ENCODE measurements at regions not wholly inside any gene's neighbourhood (a gene's known extent, or its start where the extent isn't known, plus 50 kb on each side); places are given as distances from the start of the nearest gene placed in this dataset.

GRCh38 chr12:114302606-114303315 is 103.2 kb downstream of the TBX5 start:
- no peak for DNase-seq

- DNase-seq, result no peak
Observed at GRCh38 chr12:114302117-114302516, 103.8 kb downstream of the TBX5 start.

- no peak for DNase-seq
Observed at GRCh38 chr12:114294303-114294685, 111.7 kb downstream of the TBX5 start.

GRCh38 chr12:114293571-114294302 is 112.2 kb downstream of the TBX5 start:
- no peak for DNase-seq

GRCh38 chr12:114293073-114293472 is 112.9 kb downstream of the TBX5 start:
- no peak for DNase-seq

- DNase-seq, result no peak
Observed at GRCh38 chr12:114291389-114292060, 114.4 kb downstream of the TBX5 start.

- no peak for DNase-seq
Observed at GRCh38 chr12:114287821-114288525, 118.0 kb downstream of the TBX5 start.

- no peak for DNase-seq
Observed at GRCh38 chr12:114286145-114286544, 119.8 kb downstream of the TBX5 start.

GRCh38 chr12:114285554-114285953 is 120.4 kb downstream of the TBX5 start:
- DNase-seq, result no peak

- DNase-seq, result no peak
Observed at GRCh38 chr12:114284041-114284440, 121.9 kb downstream of the TBX5 start.

- no peak for DNase-seq
Observed at GRCh38 chr12:114275932-114276785, 129.8 kb downstream of the TBX5 start.

- DNase-seq, result no peak
Observed at GRCh38 chr12:114275086-114275485, 130.9 kb downstream of the TBX5 start.

- no peak for DNase-seq
Observed at GRCh38 chr12:114274131-114274530, 131.8 kb downstream of the TBX5 start.

- no peak for DNase-seq
Observed at GRCh38 chr12:114272605-114273004, 133.3 kb downstream of the TBX5 start.

- no peak for DNase-seq
Observed at GRCh38 chr12:114272071-114272470, 133.9 kb downstream of the TBX5 start.

GRCh38 chr12:114269153-114269552 is 136.8 kb downstream of the TBX5 start:
- no peak for DNase-seq

GRCh38 chr12:114266536-114266935 is 139.4 kb downstream of the TBX5 start:
- DNase-seq, result no peak

- DNase-seq, result no peak
Observed at GRCh38 chr12:114265036-114265435, 140.9 kb downstream of the TBX5 start.

- no peak for DNase-seq
Observed at GRCh38 chr12:114263056-114263805, 142.7 kb downstream of the TBX5 start.

- DNase-seq, result peak; percentile 7
Observed at GRCh38 chr12:114257687-114258086, 148.3 kb downstream of the TBX5 start.

- DNase-seq, result peak; percentile 58
Observed at GRCh38 chr12:114254998-114255397, 150.9 kb downstream of the TBX5 start.

Measured in MV-4-11 (cell line).